Hindlimb muscle (tissue), 1 donor: ENCODE measurements at regions not wholly inside any gene's neighbourhood (a gene's known extent, or its start where the extent isn't known, plus 50 kb on each side); places are given as distances from the start of the nearest gene placed in this dataset.

Experiments
- DNase-seq: peaks from one replicate; pipeline ENCODE4 v3.0.0-alpha.2; 2013

- no peak for DNase-seq
These were observed 250.7 kb upstream of the SLC35B3 start for GRCh38 chr6:8686077-8686476.

GRCh38 chr6:8683204-8683603, 247.9 kb upstream of the SLC35B3 start:
- DNase-seq, result no peak

- no peak for DNase-seq
These were observed 244.5 kb upstream of the SLC35B3 start for GRCh38 chr6:8679823-8680222.

- no peak for DNase-seq
These were observed 243.1 kb upstream of the SLC35B3 start for GRCh38 chr6:8678466-8678865.

- no peak for DNase-seq
These were observed 238.8 kb upstream of the SLC35B3 start for GRCh38 chr6:8674126-8674525.

- DNase-seq, result no peak
These were observed 237.5 kb upstream of the SLC35B3 start for GRCh38 chr6:8672882-8673281.

- no peak for DNase-seq
These were observed 235.4 kb upstream of the SLC35B3 start for GRCh38 chr6:8670792-8671191.

- DNase-seq, result no peak
These were observed 229.4 kb upstream of the SLC35B3 start for GRCh38 chr6:8664700-8665099.

- no peak for DNase-seq
These were observed 228.7 kb upstream of the SLC35B3 start for GRCh38 chr6:8664070-8664469.

- DNase-seq, result no peak
These were observed 224.3 kb upstream of the SLC35B3 start for GRCh38 chr6:8659404-8660189.

- DNase-seq, result no peak
These were observed 223.1 kb upstream of the SLC35B3 start for GRCh38 chr6:8658416-8658815.

- no peak for DNase-seq
These were observed 222.2 kb upstream of the SLC35B3 start for GRCh38 chr6:8657522-8657921.

- no peak for DNase-seq
These were observed 220.5 kb upstream of the SLC35B3 start for GRCh38 chr6:8655670-8656454.

GRCh38 chr6:8652710-8653109, 217.4 kb upstream of the SLC35B3 start:
- DNase-seq, result no peak

GRCh38 chr6:8651998-8652397, 216.7 kb upstream of the SLC35B3 start:
- no peak for DNase-seq

GRCh38 chr6:8645212-8645611, 209.9 kb upstream of the SLC35B3 start:
- DNase-seq, result no peak

- DNase-seq, result no peak
These were observed 209.0 kb upstream of the SLC35B3 start for GRCh38 chr6:8644306-8644705.

GRCh38 chr6:8642854-8643253, 207.5 kb upstream of the SLC35B3 start:
- no peak for DNase-seq

- DNase-seq, result no peak
These were observed 206.8 kb upstream of the SLC35B3 start for GRCh38 chr6:8642131-8642530.

- no peak for DNase-seq
These were observed 204.7 kb upstream of the SLC35B3 start for GRCh38 chr6:8639928-8640649.

GRCh38 chr6:8637896-8638597, 202.7 kb upstream of the SLC35B3 start:
- DNase-seq, result no peak

- no peak for DNase-seq
These were observed 198.4 kb upstream of the SLC35B3 start for GRCh38 chr6:8633762-8634161.

- no peak for DNase-seq
These were observed 193.4 kb upstream of the SLC35B3 start for GRCh38 chr6:8628736-8629135.
